T47D (cell line): ENCODE measurements at regions not wholly inside any gene's neighbourhood (a gene's known extent, or its start where the extent isn't known, plus 50 kb on each side); places are given as distances from the start of the nearest gene placed in this dataset.

Experiments used
- DNase-seq, 2 experiments: peaks; one replicate each; pipeline versions ENCODE4 v3.0.0 to v3.0.0-alpha.2; 2011 to 2012; ENCODE audit warnings: low read depth in 1 of 2, low spot score in 1 of 2
- JUND ChIP-seq: IDR thresholded peaks from 2 replicates; pipeline ENCODE4 v1.6.1; 2012; ENCODE audit warnings: low read depth
- in situ Hi-C: cut with HindIII; loops from 2 replicates; pipeline ENCODE4 v1.10.0; 2016; ENCODE audit warnings: low sequenced_read_pairs, low pct_unique_long_range_greater_than_20kb

GRCh38 chr18:71523483-71524435, 1020.4 kb downstream of the CBLN2 start:
- in situ Hi-C loops: no loop called here

DNA sequence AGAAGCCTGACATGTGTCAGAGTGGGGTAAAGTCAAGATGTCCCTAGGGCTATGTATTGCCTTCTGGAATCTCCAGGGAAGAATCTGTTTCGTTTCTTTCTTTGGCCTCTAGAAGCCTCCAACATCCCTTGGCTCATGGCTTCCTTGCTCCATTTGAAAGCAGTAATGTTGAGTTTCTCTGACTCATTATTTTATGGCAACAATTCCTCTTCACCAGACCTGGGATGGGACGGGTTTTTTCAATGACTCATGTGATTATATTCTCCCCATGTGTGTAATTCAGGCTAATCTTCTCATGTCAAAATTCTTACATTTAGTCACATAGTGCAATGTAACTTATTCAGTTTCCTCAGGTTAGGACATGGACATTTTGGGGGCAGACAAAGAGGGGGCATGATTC, 1038.6 kb downstream of the CBLN2 start:
- TF ChIP-seq JUND: no peak
- in situ Hi-C loops: no loop called here

More at GRCh38 chr18:71523483-71524435, 1020.4 kb downstream of the CBLN2 start:
- no peak for TF ChIP-seq JUND
- DNase-seq: no peak

DNA sequence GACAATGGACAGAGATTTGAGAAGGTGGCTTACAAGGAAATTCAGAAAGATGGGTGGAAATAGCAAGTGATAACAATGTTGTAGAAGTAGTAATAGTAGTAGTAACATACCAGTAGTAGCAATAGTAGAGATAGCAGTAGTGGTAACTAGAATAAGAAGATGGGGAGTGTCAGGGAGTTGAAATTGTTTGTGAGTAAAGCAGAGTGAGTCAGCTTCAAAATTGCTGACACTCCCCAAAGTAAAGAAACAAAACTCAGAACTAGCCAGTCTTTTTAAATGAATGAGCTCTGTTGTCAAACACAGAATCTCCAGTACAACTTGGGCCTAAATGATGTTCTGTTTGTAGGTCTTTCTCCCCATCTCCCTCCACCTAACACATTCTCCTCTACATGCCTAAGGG, 1040.9 kb downstream of the CBLN2 start:
- in situ Hi-C loops: no loop called here
- no peak for DNase-seq
- no peak for TF ChIP-seq JUND

More for the DNA sequence above, 1038.6 kb downstream of the CBLN2 start:
- DNase-seq: no peak

DNA sequence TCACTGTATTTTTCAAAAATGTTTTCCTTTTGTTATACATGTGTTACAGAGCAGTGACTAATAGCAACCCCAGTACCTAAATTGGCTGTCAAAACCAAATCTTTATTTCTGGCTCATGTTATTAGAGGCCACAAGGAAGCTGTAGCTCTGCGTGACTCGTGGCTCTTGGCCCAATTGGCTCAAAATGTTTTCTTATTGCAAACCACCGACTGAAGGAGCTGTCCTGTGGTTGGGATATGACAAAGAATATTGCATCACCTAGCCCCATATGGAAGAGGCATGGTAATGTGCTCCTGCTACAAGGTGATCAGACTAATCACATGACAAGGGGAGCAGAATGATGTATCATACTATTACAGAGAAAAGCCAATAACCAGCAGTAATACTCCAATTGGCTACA, 1058.5 kb downstream of the CBLN2 start:
- TF ChIP-seq JUND: no peak
- in situ Hi-C loops: no loop called here
- peak in 1 of 2 experiments; percentile 10 for DNase-seq

DNA sequence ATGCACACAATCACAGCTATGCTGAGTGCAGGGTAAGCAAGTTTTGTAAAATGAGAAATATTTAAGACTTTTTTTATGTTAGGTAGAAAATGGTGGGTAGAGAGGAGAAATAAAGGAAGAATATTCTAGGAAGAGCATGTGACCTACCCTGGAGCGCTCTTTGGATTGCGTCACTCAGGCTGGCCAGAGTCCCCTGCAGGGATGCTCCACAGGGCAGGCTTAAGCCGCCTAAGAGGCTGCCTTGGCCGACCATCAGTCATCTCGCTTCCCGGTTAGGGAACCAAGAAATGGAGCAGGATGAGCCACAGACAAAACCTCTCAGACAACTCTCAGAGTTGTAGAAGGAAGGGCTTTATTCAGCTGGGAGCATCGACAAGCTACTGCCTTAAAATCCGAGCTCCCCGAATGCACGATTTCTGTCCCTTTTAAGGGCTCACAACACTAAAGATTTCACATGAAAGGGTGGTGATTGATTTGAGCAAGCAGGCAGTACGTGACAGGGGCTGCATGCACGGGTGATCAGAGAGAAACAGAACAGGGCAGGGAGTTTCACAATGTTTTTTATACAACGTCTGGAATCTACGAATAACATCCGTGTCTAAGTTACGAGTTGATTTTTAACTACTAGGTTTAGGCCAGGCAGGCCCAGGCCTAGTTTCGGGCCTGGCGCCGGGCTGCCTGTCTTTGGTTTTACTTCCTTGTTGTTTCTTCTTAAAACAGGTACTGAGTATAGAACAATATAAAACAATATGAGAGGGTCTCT, 1072.0 kb downstream of the CBLN2 start:
- TF ChIP-seq JUND: no peak
- no peak for DNase-seq
- in situ Hi-C loops: no loop called here

GRCh38 chr18:71456206-71456605, 1087.9 kb downstream of the CBLN2 start:
- in situ Hi-C loops: no loop called here
- no peak for TF ChIP-seq JUND
- DNase-seq: no peak

GRCh38 chr18:71450257-71450656, 1093.9 kb downstream of the CBLN2 start:
- TF ChIP-seq JUND: no peak
- DNase-seq: no peak

GRCh38 chr18:71443706-71444480, 1100.2 kb downstream of the CBLN2 start:
- DNase-seq: no peak
- TF ChIP-seq JUND: no peak
- in situ Hi-C loops: no loop called here

More at GRCh38 chr18:71450257-71450656, 1093.9 kb downstream of the CBLN2 start:
- in situ Hi-C loops: no loop called here

DNA sequence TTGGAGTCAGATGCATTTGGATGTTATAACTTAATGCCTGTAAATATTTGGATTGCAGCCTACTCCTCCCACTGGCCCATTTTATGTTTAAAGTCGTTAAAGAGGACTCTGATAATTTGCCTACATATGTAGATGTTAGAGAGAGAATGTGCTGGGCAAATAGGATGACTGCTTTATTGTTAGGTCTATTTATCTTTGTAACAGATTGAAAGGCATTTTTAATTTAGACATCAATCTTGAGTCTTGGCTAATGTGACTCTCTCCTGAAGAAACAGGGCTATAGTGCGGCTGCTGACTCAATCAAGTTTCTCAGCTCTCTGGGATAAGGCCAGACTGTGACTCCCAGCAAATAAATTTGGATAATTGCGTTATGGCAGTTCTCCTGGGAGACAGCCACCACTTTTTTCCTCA, 1101.4 kb downstream of the CBLN2 start:
- TF ChIP-seq JUND: no peak
- in situ Hi-C loops: no loop called here
- DNase-seq: peak in 1 of 2 experiments; percentile 31

- no peak for TF ChIP-seq JUND
- in situ Hi-C loops: no loop called here
- DNase-seq: no peak
Measured at GRCh38 chr18:71441156-71441555, 1103.0 kb downstream of the CBLN2 start.

DNA sequence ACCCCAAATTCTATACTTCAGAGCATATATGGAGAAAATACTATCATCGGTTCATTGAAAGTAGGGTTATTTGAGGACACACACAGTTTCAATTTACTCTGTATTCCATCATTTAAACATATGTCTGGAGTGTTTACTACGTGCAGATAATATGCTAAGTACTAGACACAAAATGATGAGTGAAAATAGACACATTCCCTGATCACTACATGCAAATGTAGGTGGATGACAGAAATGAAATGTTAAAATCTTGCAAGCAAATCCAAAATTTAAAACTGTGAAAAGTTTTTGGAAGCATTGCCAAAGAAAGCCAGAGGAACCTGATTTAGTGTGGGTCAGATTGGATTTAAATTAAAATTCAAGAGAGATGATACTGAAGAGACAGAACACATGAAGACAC, 1106.6 kb downstream of the CBLN2 start:
- in situ Hi-C loops: no loop called here
- TF ChIP-seq JUND: no peak
- DNase-seq: no peak

DNA sequence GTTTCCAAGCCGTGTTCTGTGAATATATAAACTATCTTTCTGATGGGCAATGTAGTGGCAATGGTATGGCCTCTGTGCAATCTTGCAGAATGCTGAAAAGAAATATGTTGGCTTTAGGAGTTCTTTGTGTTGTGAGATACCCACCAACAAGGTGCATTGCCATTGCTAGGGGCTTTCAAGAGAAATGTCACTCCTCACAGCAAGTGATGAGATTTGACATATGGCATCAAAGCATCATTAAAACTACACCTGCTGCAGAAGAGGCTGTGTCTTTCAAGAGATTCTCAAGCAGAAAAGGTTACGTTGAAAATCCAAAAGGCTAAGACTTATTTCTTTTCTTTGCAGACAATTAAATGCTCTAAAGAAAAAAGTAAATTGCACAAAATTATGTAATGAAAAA, 1110.8 kb downstream of the CBLN2 start:
- TF ChIP-seq JUND: no peak
- in situ Hi-C loops: no loop called here
- no peak for DNase-seq
